Spleen (tissue), 7 donors: ENCODE measurements at regions not wholly inside any gene's neighbourhood (a gene's known extent, or its start where the extent isn't known, plus 50 kb on each side); places are given as distances from the start of the nearest gene placed in this dataset.

Source experiments
- CTCF ChIP-seq, 11 experiments: fragments of 200-600 bp in 7 of 11; fragments of 450-650 bp in 4 of 11; sonication (generic) in 4 of 11; IDR thresholded peaks in 8 of 11; conservative IDR thresholded peaks in 3 of 11; 1 replicate in 7 of 11; 2 replicates in 4 of 11; pipeline versions ENCODE4 v1.4.0 to v1.8.0; 2016 to 2021; ENCODE audit warnings: antibody characterized with exemption in 11 of 11, inconsistent platforms in 4 of 11, mild to moderate bottlenecking in 1 of 11
- POLR2A ChIP-seq, 3 donors: fragments of 450-650 bp; IDR thresholded peaks; one replicate each; pipeline ENCODE4 v1.5.1; 2017; ENCODE audit warnings: antibody characterized with exemption in 3 of 3, mild to moderate bottlenecking in 1 of 3
- POLR2AphosphoS5 ChIP-seq, 3 donors: sonication (generic); formaldehyde crosslinking; IDR thresholded peaks; one replicate each; pipeline ENCODE4 v1.5.1; 2017; ENCODE audit warnings: antibody characterized with exemption in 3 of 3
- donor health status: DM: no; HTN: no; CAD: no; lungs with moderate emphysema.
- donor health status: DM: no; HTN: no; CAD: no.
- donor health status: DM: no; HTN: no; CAD: no.

GRCh38 chr16:79698341-79698753, 97.8 kb upstream of the MAF start:
- TF ChIP-seq CTCF (IDR thresholded peaks at IDR 0.05 in 8 of 11, conservative IDR thresholded peaks at IDR 0.05 in 3 of 11) (no peak), POLR2A (IDR thresholded peaks at IDR 0.05) (no peak), POLR2AphosphoS5 (IDR thresholded peaks at IDR 0.05) (no peak)
